ENCODE measurements at regions not wholly inside any gene's neighbourhood (a gene's known extent, or its start where the extent isn't known, plus 50 kb on each side); places are given as distances from the start of the nearest gene placed in this dataset.

- H3K36me3 ChIP-seq = no peaks in the 10 kb centered on the region
- DNase-seq = peak; percentile 55
- no peaks in the 10 kb centered on the region for H3K9me3 ChIP-seq
- H3K4me1 ChIP-seq = no peaks in the 10 kb centered on the region
- peak; percentile 35; the same call in 1 of the 2 replicates for TF ChIP-seq CTCF (IDR thresholded peaks at IDR 0.05; ENCODE audit: low read depth, low read length)
- H3K4me3 ChIP-seq (ENCODE audit: low read depth, low read length) = no peak overlapping the region
- no peaks in the 10 kb centered on the region for H3K27me3 ChIP-seq
Observed at GRCh38 chr1:34696230-34696629, 58.6 kb upstream of the GJB5 start.

- Histone ChIP-seq H3K36me3 (no peaks in the 10 kb centered on the region), H3K4me1 (no peaks in the 10 kb centered on the region), H3K4me3 (ENCODE audit: low read depth, low read length) (no peak overlapping the region), H3K9me3 (no peaks in the 10 kb centered on the region), H3K27me3 (no peaks in the 10 kb centered on the region)
- DNase-seq = peak; percentile 14
- TF ChIP-seq CTCF (IDR thresholded peaks at IDR 0.05; ENCODE audit: low read depth, low read length) = no peak
Observed at GRCh38 chr1:34696981-34697380, 57.9 kb upstream of the GJB5 start.

GRCh38 chr1:34697818-34698217, 57.0 kb upstream of the GJB5 start:
- no peak for TF ChIP-seq CTCF (IDR thresholded peaks at IDR 0.05; ENCODE audit: low read depth, low read length)
- H3K36me3 ChIP-seq = no peaks in the 10 kb centered on the region
- no peak for DNase-seq

GRCh38 chr1:34701326-34702060, 53.4 kb upstream of the GJB5 start:
- no peak overlapping the region for H3K4me3 ChIP-seq (ENCODE audit: low read depth, low read length)
- no peak for TF ChIP-seq CTCF (IDR thresholded peaks at IDR 0.05; ENCODE audit: low read depth, low read length)
- no peaks in the 10 kb centered on the region for H3K36me3 ChIP-seq
- DNase-seq = no peak
- H3K9me3 ChIP-seq = no peaks in the 10 kb centered on the region
- no peaks in the 10 kb centered on the region for H3K27me3 ChIP-seq
- H3K4me1 ChIP-seq = no peaks in the 10 kb centered on the region

More at GRCh38 chr1:34697818-34698217, 57.0 kb upstream of the GJB5 start:
- Histone ChIP-seq H3K9me3 (no peaks in the 10 kb centered on the region), H3K4me1 (no peaks in the 10 kb centered on the region), H3K4me3 (ENCODE audit: low read depth, low read length) (no peak overlapping the region), H3K27me3 (no peaks in the 10 kb centered on the region)

All from BE2C (cell line).